ENCODE measurements at regions not wholly inside any gene's neighbourhood (a gene's known extent, or its start where the extent isn't known, plus 50 kb on each side); places are given as distances from the start of the nearest gene placed in this dataset.

GRCh38 chr7:46169384-46169755 is 248.3 kb upstream of the IGFBP3 start:
- TF ChIP-seq TP53 (CRISPR knock-in tag; IDR thresholded peaks at IDR 0.05) (no peak), CTCF (IDR thresholded peaks at IDR 0.05) (no peak), ZNF232 (CRISPR knock-in tag; IDR thresholded peaks at IDR 0.05) (no peak)
